ENCODE measurements at regions not wholly inside any gene's neighbourhood (a gene's known extent, or its start where the extent isn't known, plus 50 kb on each side); places are given as distances from the start of the nearest gene placed in this dataset.

GRCh38 chr2:43129676-43130547 is 96.5 kb downstream of the ZFP36L2 start:
- DNase-seq (ENCODE audit: low read depth in 3 of 3) = no peak

GRCh38 chr2:43128559-43128955 is 97.8 kb downstream of the ZFP36L2 start:
- DNase-seq (ENCODE audit: low read depth in 3 of 3) = no peak

DNA sequence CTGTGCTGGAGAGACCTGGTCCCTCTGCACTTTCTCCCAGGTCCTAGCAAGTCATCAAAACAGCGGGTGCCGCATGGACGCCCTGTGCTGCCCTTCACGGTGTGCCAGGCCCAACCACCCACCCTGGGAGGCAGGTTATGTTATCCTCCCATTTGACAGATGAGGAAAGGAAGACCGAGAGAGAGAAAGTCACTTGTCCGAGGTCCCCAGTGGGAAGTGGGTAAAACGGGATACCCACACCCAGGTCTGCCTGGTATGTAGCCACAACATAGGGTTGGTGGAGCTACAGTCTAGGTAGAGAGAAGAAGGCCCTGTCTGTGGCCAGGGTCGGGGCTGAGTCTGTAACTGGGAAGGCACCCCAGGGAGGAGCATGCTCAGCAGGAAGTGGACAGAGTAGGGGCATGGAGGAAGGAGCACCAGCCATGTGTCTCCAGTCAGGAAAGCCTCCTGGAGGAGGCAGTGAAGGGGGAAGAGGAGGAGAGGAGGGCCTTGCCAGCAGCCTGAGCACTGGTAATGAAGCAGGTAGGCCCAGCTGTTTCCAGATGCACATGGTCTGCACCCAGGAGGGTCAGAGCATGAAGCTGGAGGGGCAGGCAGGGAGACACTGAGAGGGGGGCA is 98.4 kb downstream of the ZFP36L2 start:
- no peak for DNase-seq (ENCODE audit: low read depth in 3 of 3)

GRCh38 chr2:43127208-43127940 is 99.0 kb downstream of the ZFP36L2 start:
- peak; percentile 81 to 97 (median 95) for DNase-seq (ENCODE audit: low read depth in 3 of 3)

DNA sequence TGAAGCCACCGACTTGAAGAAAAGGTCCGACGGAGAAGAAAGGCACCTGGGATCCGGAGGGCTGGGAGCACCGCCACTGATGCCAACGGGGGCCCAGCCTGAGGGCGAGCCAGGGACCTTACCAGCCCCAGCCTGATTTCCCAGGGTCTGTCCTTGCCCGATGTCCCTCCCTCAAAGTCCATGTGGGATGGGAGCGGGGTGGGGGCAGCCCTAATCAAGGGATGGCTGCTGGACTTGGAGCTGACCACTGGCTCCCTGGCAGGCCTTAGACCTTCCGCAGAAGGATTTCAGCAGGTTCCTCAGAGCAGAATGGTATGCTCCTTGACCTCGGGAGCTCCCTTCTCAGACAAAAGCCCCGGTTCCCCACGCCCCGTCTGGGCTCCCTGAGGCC is 99.6 kb downstream of the ZFP36L2 start:
- no peak for DNase-seq (ENCODE audit: low read depth in 3 of 3)

DNA sequence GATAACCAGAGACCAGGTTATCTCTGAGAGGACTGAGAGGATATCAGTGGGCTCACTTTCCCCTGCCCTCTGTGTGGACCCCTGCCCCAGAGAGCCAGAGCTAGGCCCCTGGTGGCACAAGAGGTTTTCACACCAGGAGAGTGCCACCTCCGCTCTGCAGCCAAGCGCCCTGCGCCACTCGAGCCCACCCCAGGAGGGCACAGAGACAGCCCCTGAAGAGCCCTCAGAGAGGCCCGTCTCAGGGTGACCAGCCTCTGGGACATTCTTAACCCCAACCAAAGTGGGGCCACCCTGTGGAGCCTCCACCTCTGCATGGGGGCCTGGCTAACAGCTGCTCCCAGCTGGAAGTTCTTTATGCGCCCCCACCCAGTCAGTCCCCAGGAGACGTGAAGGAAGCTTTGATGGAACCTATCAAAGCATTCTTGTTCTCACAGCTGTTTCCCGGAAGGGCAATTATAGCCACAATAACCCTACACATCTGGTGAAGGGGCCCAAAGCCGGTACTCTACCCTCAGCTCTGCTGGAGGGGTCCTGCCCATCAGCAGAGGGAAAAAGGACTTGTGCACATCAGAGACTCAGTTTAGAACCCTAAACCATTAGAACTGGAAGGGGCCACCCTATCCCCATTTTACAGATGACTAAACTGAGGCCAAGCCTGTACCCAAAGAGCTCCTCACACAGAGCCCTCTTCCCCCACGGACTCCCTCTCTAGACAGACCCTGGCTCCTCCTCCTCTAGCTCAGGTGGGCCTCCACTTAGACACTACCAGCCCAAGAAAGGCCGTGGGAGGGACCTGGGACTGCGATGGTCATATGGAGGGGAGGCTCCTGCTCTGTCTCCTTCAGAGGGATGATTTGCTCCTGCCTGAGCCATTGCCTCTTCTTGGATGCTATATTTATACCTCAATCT is 101.1 kb downstream of the ZFP36L2 start:
- DNase-seq (ENCODE audit: low read depth in 3 of 3) = no peak

- DNase-seq (ENCODE audit: low read depth in 3 of 3) = no peak
Observed at GRCh38 chr2:43124687-43125057, 101.7 kb downstream of the ZFP36L2 start.

- DNase-seq (ENCODE audit: low read depth in 3 of 3) = no peak
Observed at GRCh38 chr2:43123981-43124686, 102.3 kb downstream of the ZFP36L2 start.

DNA sequence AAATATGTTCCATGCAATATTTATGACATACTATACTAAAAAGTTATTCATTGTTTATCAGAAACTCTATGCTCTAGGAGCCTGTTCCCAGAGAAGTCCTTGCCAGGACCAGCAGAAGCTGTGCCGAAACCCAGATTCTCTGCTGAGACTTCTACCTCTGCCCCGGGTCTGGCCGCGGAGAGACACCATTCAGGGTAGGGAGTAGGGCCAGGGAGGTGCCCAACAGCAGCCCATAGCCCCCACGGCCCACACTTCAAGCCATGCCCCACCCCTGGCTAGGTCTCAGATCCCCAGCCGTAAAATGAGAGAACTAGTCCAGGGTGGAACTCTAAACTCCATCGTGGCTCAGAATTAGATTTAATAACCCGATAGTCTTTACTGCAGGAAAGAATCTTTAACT is 102.9 kb downstream of the ZFP36L2 start:
- DNase-seq (ENCODE audit: low read depth in 3 of 3) = no peak

- DNase-seq (ENCODE audit: low read depth in 3 of 3) = no peak
Observed at GRCh38 chr2:43123028-43123427, 103.4 kb downstream of the ZFP36L2 start.

- DNase-seq (ENCODE audit: low read depth in 3 of 3) = no peak
Observed at GRCh38 chr2:43121580-43122314, 104.7 kb downstream of the ZFP36L2 start.

DNA sequence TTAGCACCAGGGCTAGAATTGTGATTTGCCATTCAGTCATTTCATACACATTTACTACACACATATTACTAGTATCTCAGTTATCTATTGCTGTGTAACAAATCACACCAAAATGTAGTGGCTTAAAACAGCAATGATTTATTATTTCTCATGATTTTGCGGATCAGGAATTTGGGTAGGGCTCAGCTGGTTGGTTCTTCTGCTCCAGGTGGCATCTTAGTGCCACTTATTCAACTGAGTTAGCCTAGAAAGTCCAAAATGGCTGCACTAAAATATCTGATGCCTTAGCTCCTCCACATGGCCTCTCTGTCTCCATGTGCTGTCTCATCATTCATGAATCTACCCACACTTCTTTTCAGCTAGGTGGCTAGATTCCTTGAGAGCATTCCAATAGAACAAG is 107.1 kb downstream of the ZFP36L2 start:
- DNase-seq (ENCODE audit: low read depth in 3 of 3) = no peak

DNA sequence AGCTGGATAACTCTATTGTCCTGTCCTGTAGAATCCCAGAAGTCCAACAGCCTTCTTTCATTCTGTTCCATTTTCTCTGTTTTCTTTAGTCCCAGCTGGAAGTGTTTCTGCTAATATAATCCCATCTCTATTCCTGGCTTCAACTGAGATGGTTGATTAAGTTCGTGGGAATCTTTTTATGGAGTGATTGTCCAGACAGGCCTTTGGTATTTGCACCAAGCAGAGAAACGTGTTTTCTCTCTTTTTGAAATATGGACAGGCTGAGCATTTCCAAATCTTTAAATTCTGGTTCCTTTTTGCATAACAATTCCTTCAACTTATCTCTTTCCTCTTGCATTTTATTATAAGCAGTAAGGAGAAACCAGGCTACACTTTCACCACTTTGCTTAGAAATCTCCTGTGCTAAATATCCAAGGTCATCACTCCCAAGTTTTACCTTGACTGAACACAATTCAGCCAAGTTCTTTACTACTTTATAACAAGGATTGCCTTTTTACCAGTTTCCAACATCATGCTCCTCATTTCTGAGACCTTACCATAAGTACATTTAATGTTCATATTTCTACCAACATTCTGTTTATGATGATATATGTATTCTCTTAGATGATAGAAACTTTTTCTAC is 108.8 kb downstream of the ZFP36L2 start:
- DNase-seq (ENCODE audit: low read depth in 3 of 3) = no peak

- DNase-seq (ENCODE audit: low read depth in 3 of 3) = no peak
Observed at GRCh38 chr2:43116988-43117387, 109.4 kb downstream of the ZFP36L2 start.

- DNase-seq (ENCODE audit: low read depth in 3 of 3) = no peak
Observed at GRCh38 chr2:43115881-43116280, 110.5 kb downstream of the ZFP36L2 start.

- no peak for DNase-seq (ENCODE audit: low read depth in 3 of 3)
Observed at GRCh38 chr2:43114210-43114609, 112.2 kb downstream of the ZFP36L2 start.

DNA sequence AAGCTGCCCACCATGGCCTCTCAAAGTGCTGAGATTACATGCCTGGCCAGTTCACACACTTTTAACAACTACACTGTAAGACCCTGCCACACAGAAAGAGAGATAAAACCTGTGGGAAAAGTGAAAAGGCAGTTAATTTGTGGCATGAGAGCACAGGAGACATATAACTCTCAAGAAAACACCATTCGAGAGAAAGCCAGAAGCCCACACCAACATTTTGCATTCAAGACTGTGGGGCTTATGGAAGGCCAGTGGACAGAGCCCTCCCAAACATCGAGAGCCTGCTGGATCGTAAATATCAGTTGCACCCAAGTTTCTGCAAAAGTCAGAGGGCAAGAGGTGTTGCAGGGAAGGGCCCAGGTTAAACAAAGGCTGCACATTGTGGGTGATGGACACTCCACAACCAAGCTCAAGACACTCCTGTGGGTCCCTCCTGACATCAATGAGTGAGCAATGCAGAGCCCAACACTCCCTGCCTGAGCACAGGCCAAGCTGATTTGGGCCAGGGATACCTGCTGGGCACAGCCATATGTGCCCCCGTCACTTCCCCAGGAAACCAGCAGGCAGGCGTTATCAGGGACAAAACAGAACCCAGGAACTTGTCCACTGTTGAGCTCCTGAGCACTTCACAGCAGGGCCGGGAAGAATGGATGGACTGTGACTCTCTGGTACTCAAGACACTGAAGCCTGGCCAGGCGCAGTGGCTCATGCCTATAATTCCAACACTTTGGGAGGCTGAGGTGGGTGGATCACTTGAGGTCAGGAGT is 114.4 kb downstream of the ZFP36L2 start:
- no peak for DNase-seq (ENCODE audit: low read depth in 3 of 3)

DNA sequence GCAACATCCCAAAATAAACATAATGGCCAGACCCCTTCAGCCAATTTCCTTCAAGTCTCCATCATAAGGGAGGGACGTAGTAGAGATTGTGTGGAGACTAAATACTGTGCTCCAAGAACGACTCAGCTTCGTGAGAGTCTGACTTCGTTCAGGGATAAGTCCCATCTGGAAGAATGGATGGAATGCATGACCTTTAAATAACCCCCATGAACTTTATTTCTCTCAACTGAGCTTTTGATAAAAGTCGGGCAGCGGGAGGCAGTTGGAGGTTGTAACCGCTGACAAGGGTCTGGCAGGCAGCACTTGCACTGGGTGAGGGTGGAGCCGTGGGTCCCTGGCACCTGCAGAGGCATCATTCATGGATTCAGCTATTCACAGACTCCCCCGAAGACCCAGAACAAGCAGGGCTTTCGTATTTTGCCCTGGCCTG is 115.9 kb downstream of the ZFP36L2 start:
- no peak for DNase-seq (ENCODE audit: low read depth in 3 of 3)

DNA sequence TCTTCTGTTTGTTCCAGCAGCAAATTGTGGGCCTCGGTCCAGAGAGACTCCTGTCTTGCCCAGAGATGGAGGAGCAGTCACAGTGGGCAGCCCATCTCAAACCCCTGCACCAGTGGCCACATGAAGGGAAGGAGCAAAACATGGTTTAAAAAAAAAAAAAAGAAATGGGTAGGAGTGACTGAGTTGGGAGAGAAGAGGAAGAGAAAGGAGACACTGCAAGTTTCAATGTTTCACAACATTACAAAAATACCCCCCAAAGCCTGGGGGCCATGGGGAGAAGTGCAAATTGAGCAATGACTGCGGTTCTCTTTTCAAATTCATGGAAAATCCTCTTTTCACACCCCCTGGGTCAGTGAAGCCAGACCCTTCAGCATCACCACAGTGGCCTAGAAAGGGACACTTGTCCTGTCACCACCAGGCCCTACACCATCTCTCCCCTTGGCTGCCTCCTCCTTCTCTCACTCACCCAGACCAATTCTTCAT is 117.1 kb downstream of the ZFP36L2 start:
- no peak for DNase-seq (ENCODE audit: low read depth in 3 of 3)
